A549 (cell line): ENCODE measurements at regions not wholly inside any gene's neighbourhood (a gene's known extent, or its start where the extent isn't known, plus 50 kb on each side); places are given as distances from the start of the nearest gene placed in this dataset.

Source experiments
- BHLHE40 ChIP-seq: IDR thresholded peaks from 2 replicates; pipeline ENCODE4 v1.6.1; 2012; ENCODE audit warnings: low read depth, low read length, inconsistent platforms
- CHD4 ChIP-seq: fragments of 200-600 bp; sonication (generic); IDR thresholded peaks from 2 replicates; pipeline ENCODE4 v1.6.1; 2016; ENCODE audit warnings: antibody characterized with exemption, mild to moderate bottlenecking, borderline replicate concordance
- EP300 ChIP-seq, 2 experiments: fragments of >200 bp; sonication (Bioruptor Twin); formaldehyde crosslinking; IDR thresholded peaks; 2 replicates in 1 of 2; 3 replicates in 1 of 2; pipeline ENCODE4 v1.6.1; 2016 to 2017
- ESRRA ChIP-seq: fragments of 150-350 bp; IDR thresholded peaks from 2 replicates; pipeline ENCODE4 v1.6.1; 2014; ENCODE audit warnings: mild to moderate bottlenecking, low read length, borderline replicate concordance
- HDAC2 ChIP-seq: fragments of 200-600 bp; sonication (generic); IDR thresholded peaks from 2 replicates; pipeline ENCODE4 v1.6.1; 2016
- JUN ChIP-seq, 2 experiments: fragments of >200 bp; sonication (Bioruptor Twin); formaldehyde crosslinking; IDR thresholded peaks; 2 replicates in 1 of 2; 3 replicates in 1 of 2; pipeline ENCODE4 v1.6.1; 2016 to 2017
- MAFK ChIP-seq: fragments of 450-650 bp; IDR thresholded peaks from 2 replicates; pipeline ENCODE4 v1.6.1; 2014; ENCODE audit not compliant: partially characterized antibody
- NFE2L2 ChIP-seq: fragments of 150-350 bp; conservative IDR thresholded peaks from 2 replicates; pipeline ENCODE4 v1.6.1; 2014; ENCODE audit warnings: low read length
- POLR2A ChIP-seq: IDR thresholded peaks from 2 replicates; pipeline ENCODE4 v1.6.1; 2012; ENCODE audit warnings: mild to moderate bottlenecking, low read length
- RAD21 ChIP-seq, 2 experiments: fragments of >200 bp in 1 of 2; sonication (Bioruptor Twin) in 1 of 2; formaldehyde crosslinking in 1 of 2; IDR thresholded peaks in 1 of 2; conservative IDR thresholded peaks in 1 of 2; 2 replicates in 1 of 2; 3 replicates in 1 of 2; pipeline ENCODE4 v1.6.1; 2012 to 2018; ENCODE audit warnings: inconsistent platforms in 1 of 2
- TF ChIP-seq, protein P1 (sequence below): fragments of >200 bp; sonication (Bioruptor Twin); formaldehyde crosslinking; IDR thresholded peaks from 3 replicates; pipeline ENCODE4 v1.5.1; 2016
- TF ChIP-seq, protein P2 (sequence below): IDR thresholded peaks from 2 replicates; pipeline ENCODE4 v1.6.1; 2012
- TF ChIP-seq, protein P3 (sequence below): fragments of 450-650 bp; IDR thresholded peaks from 2 replicates; pipeline ENCODE4 v1.6.1; 2014; ENCODE audit warnings: antibody characterized with exemption
- TF ChIP-seq, protein P4 (sequence below): fragments of 200-600 bp; sonication (generic); IDR thresholded peaks from 2 replicates; pipeline ENCODE4 v1.6.1; 2016; ENCODE audit warnings: antibody characterized with exemption, mild to moderate bottlenecking, moderate library complexity

DNA sequence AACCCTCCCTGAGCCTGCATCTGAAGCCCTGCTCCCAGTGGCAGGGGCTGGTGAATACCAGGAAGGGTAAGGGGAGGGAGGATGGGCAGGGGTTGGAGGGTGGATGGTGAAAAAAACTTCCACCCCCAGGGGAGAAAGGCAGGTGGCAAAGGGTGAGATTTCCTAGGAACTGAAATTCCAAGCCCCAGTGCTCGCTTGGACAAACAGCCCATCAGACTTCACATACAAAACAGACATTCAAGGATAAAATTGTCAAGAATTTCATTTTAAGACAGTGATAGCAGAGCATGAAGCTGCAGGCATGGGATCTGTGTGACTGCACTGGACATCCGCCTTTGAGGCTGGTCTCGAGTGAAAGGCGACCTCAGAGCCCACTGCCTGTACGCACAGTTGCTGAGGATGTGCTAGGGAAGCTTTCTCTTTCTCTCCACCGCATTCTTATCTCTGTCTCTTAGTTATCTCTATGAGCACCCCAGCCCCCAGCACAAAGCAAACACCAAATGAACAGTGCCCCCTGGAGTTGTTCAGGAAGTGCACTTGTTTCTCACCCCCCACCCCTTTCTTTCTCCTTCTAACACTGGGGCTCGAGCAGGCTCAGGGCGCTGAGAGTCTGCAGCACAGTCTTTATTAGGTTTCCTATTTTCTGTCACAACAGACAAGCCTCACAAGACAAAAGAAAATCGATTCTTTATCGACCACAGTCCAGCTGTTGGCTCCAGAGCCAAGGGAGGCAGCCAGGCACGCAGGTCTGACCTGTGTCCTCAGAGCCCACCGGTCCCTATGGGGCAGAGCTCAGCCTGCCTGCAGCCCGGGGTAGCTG lies 237.3 kb upstream of the NCAM1 start:
- TF ChIP-seq, protein P1, sequence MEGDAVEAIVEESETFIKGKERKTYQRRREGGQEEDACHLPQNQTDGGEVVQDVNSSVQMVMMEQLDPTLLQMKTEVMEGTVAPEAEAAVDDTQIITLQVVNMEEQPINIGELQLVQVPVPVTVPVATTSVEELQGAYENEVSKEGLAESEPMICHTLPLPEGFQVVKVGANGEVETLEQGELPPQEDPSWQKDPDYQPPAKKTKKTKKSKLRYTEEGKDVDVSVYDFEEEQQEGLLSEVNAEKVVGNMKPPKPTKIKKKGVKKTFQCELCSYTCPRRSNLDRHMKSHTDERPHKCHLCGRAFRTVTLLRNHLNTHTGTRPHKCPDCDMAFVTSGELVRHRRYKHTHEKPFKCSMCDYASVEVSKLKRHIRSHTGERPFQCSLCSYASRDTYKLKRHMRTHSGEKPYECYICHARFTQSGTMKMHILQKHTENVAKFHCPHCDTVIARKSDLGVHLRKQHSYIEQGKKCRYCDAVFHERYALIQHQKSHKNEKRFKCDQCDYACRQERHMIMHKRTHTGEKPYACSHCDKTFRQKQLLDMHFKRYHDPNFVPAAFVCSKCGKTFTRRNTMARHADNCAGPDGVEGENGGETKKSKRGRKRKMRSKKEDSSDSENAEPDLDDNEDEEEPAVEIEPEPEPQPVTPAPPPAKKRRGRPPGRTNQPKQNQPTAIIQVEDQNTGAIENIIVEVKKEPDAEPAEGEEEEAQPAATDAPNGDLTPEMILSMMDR, result no peak
- TF ChIP-seq RAD21 (conservative IDR thresholded peaks at IDR 0.05 in 1 of 2, IDR thresholded peaks at IDR 0.05 in 1 of 2) (no peak), CHD4 (no peak), POLR2A (no peak), EP300 (IDR thresholded peaks at IDR 0.05) (no peak), NFE2L2 (no peak), JUN (IDR thresholded peaks at IDR 0.05) (no peak), MAFK (no peak), BHLHE40 (no peak), ESRRA (no peak), HDAC2 (no peak)
- TF ChIP-seq, protein P2, sequence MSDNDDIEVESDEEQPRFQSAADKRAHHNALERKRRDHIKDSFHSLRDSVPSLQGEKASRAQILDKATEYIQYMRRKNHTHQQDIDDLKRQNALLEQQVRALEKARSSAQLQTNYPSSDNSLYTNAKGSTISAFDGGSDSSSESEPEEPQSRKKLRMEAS, result no peak
- TF ChIP-seq, protein P3, sequence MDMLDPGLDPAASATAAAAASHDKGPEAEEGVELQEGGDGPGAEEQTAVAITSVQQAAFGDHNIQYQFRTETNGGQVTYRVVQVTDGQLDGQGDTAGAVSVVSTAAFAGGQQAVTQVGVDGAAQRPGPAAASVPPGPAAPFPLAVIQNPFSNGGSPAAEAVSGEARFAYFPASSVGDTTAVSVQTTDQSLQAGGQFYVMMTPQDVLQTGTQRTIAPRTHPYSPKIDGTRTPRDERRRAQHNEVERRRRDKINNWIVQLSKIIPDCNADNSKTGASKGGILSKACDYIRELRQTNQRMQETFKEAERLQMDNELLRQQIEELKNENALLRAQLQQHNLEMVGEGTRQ, result no peak
- TF ChIP-seq, protein P4, sequence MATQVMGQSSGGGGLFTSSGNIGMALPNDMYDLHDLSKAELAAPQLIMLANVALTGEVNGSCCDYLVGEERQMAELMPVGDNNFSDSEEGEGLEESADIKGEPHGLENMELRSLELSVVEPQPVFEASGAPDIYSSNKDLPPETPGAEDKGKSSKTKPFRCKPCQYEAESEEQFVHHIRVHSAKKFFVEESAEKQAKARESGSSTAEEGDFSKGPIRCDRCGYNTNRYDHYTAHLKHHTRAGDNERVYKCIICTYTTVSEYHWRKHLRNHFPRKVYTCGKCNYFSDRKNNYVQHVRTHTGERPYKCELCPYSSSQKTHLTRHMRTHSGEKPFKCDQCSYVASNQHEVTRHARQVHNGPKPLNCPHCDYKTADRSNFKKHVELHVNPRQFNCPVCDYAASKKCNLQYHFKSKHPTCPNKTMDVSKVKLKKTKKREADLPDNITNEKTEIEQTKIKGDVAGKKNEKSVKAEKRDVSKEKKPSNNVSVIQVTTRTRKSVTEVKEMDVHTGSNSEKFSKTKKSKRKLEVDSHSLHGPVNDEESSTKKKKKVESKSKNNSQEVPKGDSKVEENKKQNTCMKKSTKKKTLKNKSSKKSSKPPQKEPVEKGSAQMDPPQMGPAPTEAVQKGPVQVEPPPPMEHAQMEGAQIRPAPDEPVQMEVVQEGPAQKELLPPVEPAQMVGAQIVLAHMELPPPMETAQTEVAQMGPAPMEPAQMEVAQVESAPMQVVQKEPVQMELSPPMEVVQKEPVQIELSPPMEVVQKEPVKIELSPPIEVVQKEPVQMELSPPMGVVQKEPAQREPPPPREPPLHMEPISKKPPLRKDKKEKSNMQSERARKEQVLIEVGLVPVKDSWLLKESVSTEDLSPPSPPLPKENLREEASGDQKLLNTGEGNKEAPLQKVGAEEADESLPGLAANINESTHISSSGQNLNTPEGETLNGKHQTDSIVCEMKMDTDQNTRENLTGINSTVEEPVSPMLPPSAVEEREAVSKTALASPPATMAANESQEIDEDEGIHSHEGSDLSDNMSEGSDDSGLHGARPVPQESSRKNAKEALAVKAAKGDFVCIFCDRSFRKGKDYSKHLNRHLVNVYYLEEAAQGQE, result no peak
